NCI-H2227 treated with DMSO at 0.1 percent for 48 hours (cell line): ENCODE measurements at regions not wholly inside any gene's neighbourhood (a gene's known extent, or its start where the extent isn't known, plus 50 kb on each side); places are given as distances from the start of the nearest gene placed in this dataset.
"Not testable (repeated sequence)": the region's sequence is repeated elsewhere in the genome, so short reads cannot be mapped to it uniquely, and the experiment has no call there.

ENCODE experiments used
- DNase-seq: peaks from one replicate; lab custom pipeline; 2025; lab: John Stamatoyannopoulos, UW

- DNase-seq, result no peak
Observed at GRCh38 chr6:71602385-71603007, 283.9 kb upstream of the RIMS1 start.

DNA sequence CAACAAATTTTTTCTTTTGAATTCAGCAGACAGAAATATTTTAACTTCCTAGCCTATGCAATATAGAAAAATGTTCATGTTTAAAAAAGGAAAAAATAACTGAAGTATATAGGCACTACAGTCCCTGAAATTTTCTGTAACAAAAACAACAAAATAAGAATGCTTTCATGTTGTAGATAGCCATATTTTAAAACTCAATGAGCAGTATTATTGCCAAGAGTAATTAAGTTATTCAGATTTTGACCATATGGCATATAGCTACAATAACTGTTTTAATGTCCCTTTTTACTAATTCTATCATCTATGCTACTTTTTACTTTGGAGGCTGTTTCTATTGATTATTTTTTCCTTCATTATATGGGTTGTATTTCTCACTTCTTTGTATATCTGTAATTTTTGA is 283.3 kb upstream of the RIMS1 start:
- no peak for DNase-seq

DNA sequence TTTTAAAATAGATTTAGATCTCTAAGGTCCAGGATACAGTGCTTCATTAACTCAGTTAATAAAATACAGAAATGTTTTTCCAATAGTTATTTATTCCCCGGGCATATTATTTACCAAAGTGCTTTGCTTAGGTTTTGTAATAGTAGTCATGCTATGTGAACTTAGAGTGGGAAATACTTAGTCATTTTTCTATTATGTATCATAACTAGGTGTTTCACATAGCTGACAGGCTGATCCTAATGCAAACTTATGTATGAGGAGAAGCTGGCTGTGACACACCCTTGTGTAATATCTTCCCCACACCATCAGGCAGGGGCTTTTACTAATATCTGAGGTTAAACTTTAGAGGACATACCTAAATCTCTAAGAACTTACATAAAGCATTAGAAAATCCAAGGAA is 277.7 kb upstream of the RIMS1 start:
- DNase-seq, result no peak

- no peak for DNase-seq
Observed at GRCh38 chr6:71619836-71620235, 266.5 kb upstream of the RIMS1 start.

DNA sequence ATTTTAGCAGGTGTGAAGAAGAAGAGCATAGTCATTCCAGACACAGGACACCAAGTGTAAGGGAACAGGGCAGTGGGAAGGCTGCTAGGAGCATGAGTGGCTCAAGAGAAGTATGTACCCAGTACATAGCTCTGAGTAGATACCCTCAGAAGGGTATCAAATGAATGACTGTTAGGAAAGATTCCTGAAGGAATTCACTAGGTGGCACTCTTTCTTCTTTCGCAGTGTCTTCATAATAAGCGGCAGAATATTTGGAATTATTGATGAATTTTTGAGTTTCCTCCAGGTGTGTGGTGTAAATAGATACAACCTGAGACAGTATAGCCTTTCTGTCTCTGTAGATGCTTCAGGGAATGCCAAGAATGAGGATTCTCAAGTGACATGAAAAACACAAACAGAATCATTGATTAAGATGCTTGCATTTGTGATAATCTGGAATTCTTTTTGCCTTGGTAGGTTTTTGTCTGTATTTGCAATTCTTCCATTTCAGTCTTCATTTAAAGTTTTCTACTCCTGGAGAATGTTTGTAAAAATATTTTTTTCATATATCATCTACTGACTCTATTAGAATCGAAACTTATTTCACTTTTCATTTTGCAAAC is 264.3 kb upstream of the RIMS1 start:
- no peak for DNase-seq

DNA sequence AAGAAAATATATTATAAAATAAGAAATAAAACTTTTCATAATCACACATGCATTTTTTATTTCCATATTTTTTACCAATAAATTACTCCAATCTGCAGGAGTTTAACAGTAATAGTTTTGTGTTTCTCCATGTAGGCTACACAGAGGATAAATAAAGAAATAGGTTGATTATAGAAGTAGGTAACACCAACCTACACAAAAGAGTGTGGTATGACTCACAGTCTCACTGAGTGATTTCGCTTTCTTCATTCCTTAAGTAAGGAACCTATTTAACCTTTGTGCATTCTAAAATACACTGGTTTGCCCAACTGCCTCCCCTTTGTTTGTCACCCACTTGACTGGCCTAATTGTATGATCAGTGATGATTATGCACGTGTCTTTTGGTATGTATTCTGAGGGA is 244.2 kb upstream of the RIMS1 start:
- DNase-seq, result no peak

- no peak for DNase-seq
Observed at GRCh38 chr6:71642793-71643192, 243.6 kb upstream of the RIMS1 start.

DNA sequence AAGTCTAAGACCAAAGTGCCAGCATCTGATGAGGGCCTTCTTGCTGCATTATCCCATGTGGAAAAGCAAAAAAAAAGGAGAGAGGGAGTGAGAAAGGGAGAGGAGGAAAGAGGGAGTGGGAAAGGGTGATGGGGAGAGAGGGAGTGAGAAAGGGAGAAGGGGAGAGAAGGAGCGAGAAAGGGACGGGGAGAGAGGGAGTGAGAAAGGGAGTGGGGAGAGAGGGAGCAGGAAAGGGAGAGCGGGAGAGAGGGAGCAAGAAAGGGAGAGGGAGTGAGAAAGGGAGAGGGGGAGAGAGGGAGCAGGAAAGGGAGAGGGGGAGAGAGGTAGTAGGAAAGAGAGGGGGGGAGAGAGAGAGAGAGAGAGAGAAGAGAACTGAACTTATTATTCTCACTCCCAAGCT is 241.1 kb upstream of the RIMS1 start:
- DNase-seq, result no peak

- DNase-seq, result no peak
Observed at GRCh38 chr6:71649915-71650314, 236.4 kb upstream of the RIMS1 start.

DNA sequence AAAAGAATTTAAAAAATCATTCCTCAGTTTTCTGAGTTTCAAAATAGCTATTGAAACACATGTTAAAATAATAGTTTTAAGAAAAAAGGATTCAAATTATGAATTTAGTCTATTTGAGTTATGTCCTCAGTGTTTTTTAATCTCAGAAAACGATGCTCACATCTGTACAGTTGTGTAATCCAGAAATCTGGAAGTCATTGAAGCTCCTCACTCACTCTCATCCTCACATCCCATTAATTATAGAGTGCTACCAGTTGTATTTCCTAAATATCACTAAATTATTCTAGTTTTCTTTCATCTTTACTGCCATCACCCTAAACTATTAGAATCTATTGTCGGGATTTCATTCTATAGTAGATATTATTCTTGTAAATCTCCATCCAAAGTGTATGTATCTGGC is 234.7 kb upstream of the RIMS1 start:
- no peak for DNase-seq

DNA sequence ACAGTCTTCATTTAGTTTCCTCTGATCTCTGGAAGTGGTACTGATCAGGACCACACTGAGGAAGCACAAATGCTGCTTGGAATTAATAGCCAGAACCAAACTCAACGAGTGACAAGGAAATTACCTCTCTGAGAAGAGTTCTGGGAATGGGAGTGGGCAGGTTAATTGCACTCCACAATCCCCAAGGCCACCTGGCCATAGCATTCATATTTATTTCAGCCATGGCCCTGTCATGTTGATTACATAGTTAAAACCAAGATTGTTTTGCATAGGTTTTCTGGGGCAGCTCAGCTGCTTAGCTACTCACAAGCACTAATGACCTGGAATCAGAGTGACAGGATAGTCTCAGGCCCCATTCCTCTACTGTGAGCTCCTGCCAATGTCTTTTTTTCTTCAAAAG is 230.2 kb upstream of the RIMS1 start:
- no peak for DNase-seq

- no peak for DNase-seq
Observed at GRCh38 chr6:71665931-71666330, 220.4 kb upstream of the RIMS1 start.

- DNase-seq, result no peak
Observed at GRCh38 chr6:71672876-71673275, 213.5 kb upstream of the RIMS1 start.

GRCh38 chr6:71675386-71675785 is 211.0 kb upstream of the RIMS1 start:
- no peak for DNase-seq

DNA sequence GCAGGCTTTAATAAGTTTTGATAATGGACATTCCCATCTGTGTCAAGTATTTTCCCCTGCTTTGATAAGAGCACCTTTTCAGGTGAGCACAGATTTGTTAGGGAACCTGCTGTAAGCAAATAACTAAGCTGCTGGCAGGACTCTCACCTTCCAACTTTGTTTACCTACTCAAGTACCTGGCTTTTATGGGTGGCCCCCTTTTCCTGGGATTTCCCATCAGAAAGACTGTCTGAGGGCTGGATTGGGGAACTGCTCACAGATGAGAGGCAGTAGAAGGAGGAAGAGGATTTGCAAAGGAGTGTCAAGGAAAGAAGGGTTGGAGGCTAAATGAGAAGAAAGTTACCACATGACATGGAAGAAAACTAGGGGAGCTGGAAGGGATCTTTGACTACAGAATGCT is 210.1 kb upstream of the RIMS1 start:
- no peak for DNase-seq

GRCh38 chr6:71678091-71678490 is 208.3 kb upstream of the RIMS1 start:
- no peak for DNase-seq

- no peak for DNase-seq
Observed at GRCh38 chr6:71681234-71681867, 205.0 kb upstream of the RIMS1 start.

- DNase-seq, result not testable (repeated sequence)
Observed at GRCh38 chr6:71686021-71686677, 200.2 kb upstream of the RIMS1 start.

GRCh38 chr6:71698702-71699101 is 187.6 kb upstream of the RIMS1 start:
- no peak for DNase-seq

DNA sequence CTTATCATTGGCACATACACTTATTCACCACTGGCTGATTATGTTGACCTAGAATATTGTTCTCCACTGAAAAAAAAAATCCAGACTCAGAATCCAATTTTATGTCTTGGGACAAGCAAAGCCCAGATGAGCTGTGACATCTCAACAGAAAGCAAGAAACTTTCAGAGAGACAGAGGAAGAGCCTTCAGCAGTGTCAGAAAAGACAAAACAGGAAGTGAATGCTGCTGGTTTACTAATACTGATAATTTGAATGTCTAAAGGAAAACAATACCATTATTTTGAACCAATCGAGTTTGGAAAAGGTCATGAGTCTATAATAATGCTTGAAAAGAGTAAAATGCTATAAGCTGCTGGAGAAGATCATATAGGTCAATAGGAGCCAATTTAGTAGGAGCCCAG is 179.8 kb upstream of the RIMS1 start:
- no peak for DNase-seq

- DNase-seq, result no peak
Observed at GRCh38 chr6:71707059-71707458, 179.3 kb upstream of the RIMS1 start.

GRCh38 chr6:71720705-71721104 is 165.6 kb upstream of the RIMS1 start:
- no peak for DNase-seq

DNA sequence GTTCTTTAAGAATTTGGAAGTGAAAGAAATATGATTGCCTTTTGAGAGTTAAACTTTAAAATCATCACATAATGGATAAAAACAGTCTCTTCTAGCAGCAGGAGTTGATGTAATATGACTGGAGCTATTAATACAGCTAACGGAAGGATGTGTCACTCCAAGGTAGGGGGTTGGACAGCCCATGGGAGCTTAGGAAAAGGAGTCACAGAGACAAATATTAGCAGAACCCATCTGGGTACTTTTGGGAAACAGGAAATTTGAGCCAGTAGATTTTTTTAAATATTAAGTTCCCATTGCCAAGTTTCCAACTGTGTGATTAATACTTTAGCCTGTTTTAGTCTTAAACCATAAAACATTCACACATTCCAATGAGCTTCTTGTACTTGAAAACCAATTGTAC is 164.7 kb upstream of the RIMS1 start:
- DNase-seq, result no peak
